PC-3 (cell line): ENCODE measurements at regions not wholly inside any gene's neighbourhood (a gene's known extent, or its start where the extent isn't known, plus 50 kb on each side); places are given as distances from the start of the nearest gene placed in this dataset.

Experiments used
- ATAC-seq: fragments of 200-7000 bp; cut with Tn5 transposase; 2 replicates; pipeline ENCODE4 v1.9.1; 2020; ENCODE audit warnings: mild to moderate bottlenecking, moderate library complexity
- BruUV-seq: library from RNA; stranded (reverse); fragments of 400-500 nt; replicated peaks from 2 replicates; lab custom pipeline; 2021; lab: Mats Ljungman, UMichigan
- CTCF ChIA-PET: fragments of 300-600 bp; sonication (Branson Sonifier 250); formaldehyde crosslinking; loops from one replicate; lab custom pipeline; 2022; ENCODE audit warnings: antibody characterized with exemption; lab: Charles Lee
- POLR2A ChIA-PET: fragments of 300-600 bp; sonication (Branson Sonifier 250); formaldehyde crosslinking; loops from one replicate; lab custom pipeline; 2022; ENCODE audit warnings: antibody characterized with exemption; ENCODE audit not compliant: unreplicated experiment; lab: Charles Lee
- DNase-seq: peaks from one replicate; pipeline ENCODE4 v3.0.0-alpha.2; 2015
- H2AFZ ChIP-seq: fragments of 300-600 bp; sonication (generic); 2 replicates; pipeline ENCODE4 v1.6.0; 2016; ENCODE audit warnings: antibody characterized with exemption, low read length
- H3F3A ChIP-seq: fragments of 300-600 bp; sonication (generic); one replicate; pipeline ENCODE4 v1.6.0; 2017; ENCODE audit warnings: antibody characterized with exemption, low read length, control low read depth, mild to moderate bottlenecking; ENCODE audit not compliant: unreplicated experiment
- H3K27ac ChIP-seq: fragments of 300-600 bp; sonication (generic); 2 replicates; pipeline ENCODE4 v1.5.1; 2016; ENCODE audit warnings: mild to moderate bottlenecking, low read length
- H3K27me3 ChIP-seq: fragments of 300-600 bp; sonication (generic); 2 replicates; pipeline ENCODE4 v1.6.1; 2016; ENCODE audit warnings: low read length, mixed read lengths
- H3K36me3 ChIP-seq: fragments of 300-600 bp; sonication (generic); 2 replicates; pipeline ENCODE4 v1.6.1; 2016; ENCODE audit warnings: low read depth, mixed run types, low read length, mixed read lengths
- H3K4me1 ChIP-seq: fragments of 300-600 bp; sonication (generic); 2 replicates; pipeline ENCODE4 v1.5.1; 2016; ENCODE audit warnings: low read length; ENCODE audit not compliant: insufficient read depth
- H3K4me2 ChIP-seq: fragments of 300-600 bp; sonication (generic); 2 replicates; pipeline ENCODE4 v1.6.0; 2016; ENCODE audit warnings: low read length
- H3K4me3 ChIP-seq: fragments of 300-600 bp; sonication (generic); 2 replicates; pipeline ENCODE4 v1.5.1; 2016; ENCODE audit warnings: mild to moderate bottlenecking, low read length, mixed read lengths
- H3K79me2 ChIP-seq: fragments of 300-600 bp; sonication (generic); 2 replicates; pipeline ENCODE4 v1.6.1; 2017; ENCODE audit warnings: low read length, mixed read lengths
- H3K9ac ChIP-seq: fragments of 300-600 bp; sonication (generic); 2 replicates; pipeline ENCODE4 v1.6.0; 2016; ENCODE audit warnings: mild to moderate bottlenecking, low read length
- H3K9me2 ChIP-seq: fragments of 300-600 bp; sonication (generic); replicated peaks from 2 replicates; pipeline ENCODE4 v1.6.1; 2016; ENCODE audit warnings: mixed run types, low read length, mixed read lengths
- H3K9me3 ChIP-seq: fragments of 300-600 bp; sonication (generic); 2 replicates; pipeline ENCODE4 v1.6.1; 2016; ENCODE audit warnings: low read length, mixed read lengths
- H4K20me1 ChIP-seq: fragments of 300-600 bp; sonication (generic); 2 replicates; pipeline ENCODE4 v1.6.1; 2016; ENCODE audit warnings: low read length, mixed read lengths
- EZH2 ChIP-seq: fragments of 300-600 bp; sonication (generic); IDR thresholded peaks from one replicate; pipeline ENCODE4 v1.6.1; 2017; ENCODE audit warnings: antibody characterized with exemption, mild to moderate bottlenecking, low read length; ENCODE audit not compliant: unreplicated experiment
- EZH2phosphoT487 ChIP-seq: fragments of 300-600 bp; sonication (generic); IDR thresholded peaks from 2 replicates; pipeline ENCODE4 v1.6.1; 2018; ENCODE audit warnings: mild to moderate bottlenecking, antibody characterized with exemption, low read length, borderline replicate concordance
- intact Hi-C: fragments of 100-400 bp; cut with micrococcal nuclease; formaldehyde crosslinking; loops from 2 replicates; pipeline ENCODE4 v1.9.0; 2023
- TF ChIP-seq, protein P1 (sequence below): fragments of 300-600 bp; sonication (generic); conservative IDR thresholded peaks from 2 replicates; pipeline ENCODE4 v1.5.1; 2017; ENCODE audit warnings: antibody characterized with exemption, low read depth, mild to moderate bottlenecking, low read length

DNA sequence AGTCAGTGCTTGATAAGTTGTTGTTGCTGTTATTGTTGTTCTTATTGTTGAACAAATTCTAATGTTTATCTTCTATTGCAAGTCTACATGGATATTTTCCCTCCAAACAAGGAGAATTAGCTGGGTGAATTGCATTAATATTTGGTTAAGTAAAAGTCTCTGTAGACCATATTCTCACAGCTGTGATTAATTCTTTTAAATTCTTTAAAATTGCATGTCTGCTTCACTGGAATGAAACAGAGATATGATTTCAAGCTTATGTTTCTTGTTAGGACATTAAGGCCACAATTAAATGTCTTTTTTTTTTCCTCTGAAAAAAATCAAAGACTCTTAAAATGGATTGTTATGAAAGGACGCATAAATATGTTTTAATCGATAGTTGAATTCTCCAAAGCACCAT is 153.4 kb downstream of the EBLN2 start:
- Histone ChIP-seq H3K79me2 (no peaks in the 10 kb centered on the region), H3K4me3 (no peak overlapping the region), H3K4me1 (no peaks in the 10 kb centered on the region), H3K27me3 (peaks cover 34% of the 10 kb centered on the region), H3K36me3 (no peaks in the 10 kb centered on the region), H3F3A (no peaks in the 10 kb centered on the region), H4K20me1 (no peaks in the 10 kb centered on the region), H3K4me2 (no peak overlapping the region), H3K9me2 (0 out of 2 replicates have a peak, but pooled peaks cover 4% of the 10 kb centered on the region), H3K27ac (no peak overlapping the region), H3K9me3 (no peaks in the 10 kb centered on the region), H2AFZ (no peak overlapping the region), H3K9ac (no peak overlapping the region)
- ChIA-PET POLR2A (no interaction called here), CTCF (no interaction called here)
- ATAC-seq = no peak
- DNase-seq = no peak
- BruUV-seq = no TSS peak
- TF ChIP-seq EZH2phosphoT487 (no peak), EZH2 (no peak)
- TF ChIP-seq, protein P1, sequence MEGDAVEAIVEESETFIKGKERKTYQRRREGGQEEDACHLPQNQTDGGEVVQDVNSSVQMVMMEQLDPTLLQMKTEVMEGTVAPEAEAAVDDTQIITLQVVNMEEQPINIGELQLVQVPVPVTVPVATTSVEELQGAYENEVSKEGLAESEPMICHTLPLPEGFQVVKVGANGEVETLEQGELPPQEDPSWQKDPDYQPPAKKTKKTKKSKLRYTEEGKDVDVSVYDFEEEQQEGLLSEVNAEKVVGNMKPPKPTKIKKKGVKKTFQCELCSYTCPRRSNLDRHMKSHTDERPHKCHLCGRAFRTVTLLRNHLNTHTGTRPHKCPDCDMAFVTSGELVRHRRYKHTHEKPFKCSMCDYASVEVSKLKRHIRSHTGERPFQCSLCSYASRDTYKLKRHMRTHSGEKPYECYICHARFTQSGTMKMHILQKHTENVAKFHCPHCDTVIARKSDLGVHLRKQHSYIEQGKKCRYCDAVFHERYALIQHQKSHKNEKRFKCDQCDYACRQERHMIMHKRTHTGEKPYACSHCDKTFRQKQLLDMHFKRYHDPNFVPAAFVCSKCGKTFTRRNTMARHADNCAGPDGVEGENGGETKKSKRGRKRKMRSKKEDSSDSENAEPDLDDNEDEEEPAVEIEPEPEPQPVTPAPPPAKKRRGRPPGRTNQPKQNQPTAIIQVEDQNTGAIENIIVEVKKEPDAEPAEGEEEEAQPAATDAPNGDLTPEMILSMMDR = no peak
- intact Hi-C loops = no loop called here

DNA sequence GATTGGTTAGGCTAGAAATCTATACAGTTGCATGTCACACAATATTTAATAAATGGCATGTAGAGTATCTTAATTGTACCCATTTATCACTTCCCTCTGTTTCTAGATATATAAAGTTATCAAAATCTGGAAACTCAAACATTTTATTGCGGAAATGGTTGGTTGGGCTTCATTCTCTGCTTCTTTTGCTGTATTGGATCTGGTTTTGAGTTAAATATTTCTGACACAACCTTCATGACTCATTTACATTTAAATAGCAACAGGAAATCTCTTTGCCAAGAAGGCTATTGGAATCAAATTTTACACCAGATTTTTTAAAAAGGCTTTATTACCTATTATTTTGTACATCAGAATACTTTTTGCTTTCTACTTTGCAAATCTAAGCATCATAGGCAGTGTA is 153.8 kb downstream of the EBLN2 start:
- H4K20me1 ChIP-seq = no peaks in the 10 kb centered on the region
- ATAC-seq (no peak), DNase-seq (no peak)
- ChIA-PET CTCF (no interaction called here), POLR2A (no interaction called here)
- no peaks in the 10 kb centered on the region for H3K9me3 ChIP-seq
- no TSS peak for BruUV-seq
- H3K4me3 ChIP-seq = no peak overlapping the region
- no peaks in the 10 kb centered on the region for H3K79me2 ChIP-seq
- no peak overlapping the region for H3K4me2 ChIP-seq
- TF ChIP-seq EZH2phosphoT487 = no peak
- no peak for TF ChIP-seq EZH2
- TF ChIP-seq, protein P1 = no peak
- no peaks in the 10 kb centered on the region for H3F3A ChIP-seq
- no peak overlapping the region for H3K9ac ChIP-seq
- H3K9me2 ChIP-seq = 0 out of 2 replicates have a peak, but pooled peaks cover 4% of the 10 kb centered on the region
- no peaks in the 10 kb centered on the region for H3K4me1 ChIP-seq
- peaks cover 38% of the 10 kb centered on the region for H3K27me3 ChIP-seq
- H3K36me3 ChIP-seq = no peaks in the 10 kb centered on the region
- intact Hi-C loops = no loop called here
- no peak overlapping the region for H2AFZ ChIP-seq
- no peak overlapping the region for H3K27ac ChIP-seq

DNA sequence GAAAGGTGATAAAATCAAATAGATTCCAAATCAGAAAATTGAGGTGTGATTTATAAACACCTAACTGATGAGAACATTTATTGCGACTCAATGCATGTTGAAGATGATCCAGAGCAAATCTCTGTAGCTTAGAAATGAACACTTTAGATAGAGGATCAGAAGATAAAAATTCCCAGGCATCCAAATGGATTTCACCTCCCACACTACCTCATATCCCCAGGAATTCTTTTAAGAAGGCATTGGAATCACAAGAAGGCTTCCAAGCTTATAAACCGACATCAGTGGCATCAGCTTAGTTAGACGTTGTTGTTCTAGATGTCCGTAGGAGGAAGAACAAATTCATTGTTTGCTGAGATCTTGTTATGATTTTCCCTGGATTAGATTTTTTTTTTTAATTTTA is 154.4 kb downstream of the EBLN2 start:
- H3K36me3 ChIP-seq = no peaks in the 10 kb centered on the region
- no peaks in the 10 kb centered on the region for H3K9me3 ChIP-seq
- BruUV-seq = no TSS peak
- H4K20me1 ChIP-seq = no peaks in the 10 kb centered on the region
- no peak overlapping the region for H2AFZ ChIP-seq
- no peak for ATAC-seq
- H3K4me2 ChIP-seq = no peak overlapping the region
- POLR2A ChIA-PET = no interaction called here
- H3K27ac ChIP-seq = no peak overlapping the region
- no peaks in the 10 kb centered on the region for H3F3A ChIP-seq
- H3K27me3 ChIP-seq = peaks cover 33% of the 10 kb centered on the region
- 0 out of 2 replicates have a peak, but pooled peaks cover 4% of the 10 kb centered on the region for H3K9me2 ChIP-seq
- TF ChIP-seq, protein P1 = no peak
- TF ChIP-seq EZH2 (no peak), EZH2phosphoT487 (no peak)
- intact Hi-C loops = no loop called here
- no peak overlapping the region for H3K9ac ChIP-seq
- H3K4me1 ChIP-seq = no peaks in the 10 kb centered on the region
- CTCF ChIA-PET = no interaction called here
- no peak overlapping the region for H3K4me3 ChIP-seq
- no peak for DNase-seq
- H3K79me2 ChIP-seq = no peaks in the 10 kb centered on the region
